ENCODE measurements at regions not wholly inside any gene's neighbourhood (a gene's known extent, or its start where the extent isn't known, plus 50 kb on each side); places are given as distances from the start of the nearest gene placed in this dataset.

- TF ChIP-seq CTCF (IDR thresholded peaks at IDR 0.05) (no peak), POLR2A (IDR thresholded peaks at IDR 0.05) (no peak)
Observed at GRCh38 chr4:182126603-182127002, 116.6 kb upstream of the TENM3 start.
